Type B pancreatic cell (in vitro differentiated cells): ENCODE measurements at regions not wholly inside any gene's neighbourhood (a gene's known extent, or its start where the extent isn't known, plus 50 kb on each side); places are given as distances from the start of the nearest gene placed in this dataset.

ENCODE experiments used
- DNase-seq: peaks from one replicate; pipeline ENCODE4 v3.0.0; 2021; ENCODE audit warnings: mixed read lengths; ENCODE audit not compliant: unreplicated experiment; ENCODE audit errors: extremely low spot score
- H3K27ac Mint-ChIP-seq: 2 replicates; pipeline ENCODE4 v1.8.0; 2021; ENCODE audit warnings: mild to moderate bottlenecking, mixed read lengths
- H3K27me3 Mint-ChIP-seq: 2 replicates; pipeline ENCODE4 v1.8.0; 2021; ENCODE audit warnings: mixed read lengths
- H3K36me3 Mint-ChIP-seq: 2 replicates; pipeline ENCODE4 v1.8.0; 2021; ENCODE audit warnings: mixed read lengths
- H3K4me1 Mint-ChIP-seq: one replicate; pipeline ENCODE4 v1.8.0; 2021; ENCODE audit warnings: mixed read lengths; ENCODE audit not compliant: unreplicated experiment
- H3K4me3 Mint-ChIP-seq: 2 replicates; pipeline ENCODE4 v1.8.0; 2021; ENCODE audit warnings: mild to moderate bottlenecking, mixed read lengths
- H3K9me3 Mint-ChIP-seq: 2 replicates; pipeline ENCODE4 v1.8.0; 2021; ENCODE audit warnings: mixed read lengths
- CTCF ChIP-seq: fragments of 200-600 bp; sonication (generic); conservative IDR thresholded peaks from 2 replicates; pipeline ENCODE4 v1.5.0; 2021; ENCODE audit warnings: antibody characterized with exemption, mild to moderate bottlenecking

DNA sequence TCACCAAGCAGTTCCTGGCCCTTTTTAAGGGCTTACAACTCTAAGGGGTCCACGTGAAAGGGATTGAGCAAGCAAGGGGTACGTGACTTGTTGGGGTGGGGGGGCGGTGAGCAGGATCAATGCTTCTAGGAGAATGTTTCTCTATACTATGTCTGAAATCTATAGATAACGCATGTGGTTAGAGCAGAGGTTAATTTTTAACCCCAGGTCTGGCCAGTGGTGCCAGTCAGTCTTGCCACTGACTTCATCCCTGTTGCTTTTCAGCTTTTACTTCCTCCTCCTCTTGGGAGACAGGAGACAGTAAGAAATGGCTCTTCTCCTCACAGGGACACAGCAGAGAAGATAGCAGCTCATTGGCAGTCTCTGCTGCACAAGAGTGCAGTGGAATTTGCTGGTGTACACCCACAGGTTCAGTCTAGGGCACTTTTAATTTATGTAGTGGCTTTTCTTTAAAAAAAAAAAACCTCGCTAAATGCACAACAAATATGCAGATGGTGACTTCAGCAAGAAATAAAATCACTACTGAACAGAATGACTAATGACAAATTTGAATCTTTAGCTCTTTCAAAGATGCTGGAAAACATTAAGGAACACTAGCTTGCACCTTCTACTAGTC lies 190.5 kb downstream of the CCNG2 start:
- no peak for DNase-seq
- Mint-ChIP-seq H3K4me3 (no peak overlapping the region), H3K36me3 (no peaks in the 10 kb centered on the region), H3K4me1 (no peaks in the 10 kb centered on the region), H3K9me3 (peaks cover 8% of the 10 kb centered on the region), H3K27me3 (peaks cover 3% of the 10 kb centered on the region), H3K27ac (peak overlapping the region; percentile 67)
- TF ChIP-seq CTCF: no peak

GRCh38 chr4:77348815-77349214 lies 191.8 kb downstream of the CCNG2 start:
- H3K36me3 Mint-ChIP-seq: no peaks in the 10 kb centered on the region
- no peak for DNase-seq
- H3K4me3 Mint-ChIP-seq: no peak overlapping the region
- TF ChIP-seq CTCF: no peak
- H3K27me3 Mint-ChIP-seq: peaks cover 3% of the 10 kb centered on the region
- H3K9me3 Mint-ChIP-seq: peaks cover 3% of the 10 kb centered on the region
- no peak overlapping the region for H3K27ac Mint-ChIP-seq
- no peaks in the 10 kb centered on the region for H3K4me1 Mint-ChIP-seq

- Mint-ChIP-seq H3K27ac (no peak overlapping the region), H3K4me3 (no peak overlapping the region), H3K4me1 (no peaks in the 10 kb centered on the region), H3K27me3 (peaks cover 3% of the 10 kb centered on the region), H3K36me3 (no peaks in the 10 kb centered on the region), H3K9me3 (peaks cover 3% of the 10 kb centered on the region)
- DNase-seq: no peak
- no peak for TF ChIP-seq CTCF
Measured at GRCh38 chr4:77349364-77349763, 192.4 kb downstream of the CCNG2 start.

DNA sequence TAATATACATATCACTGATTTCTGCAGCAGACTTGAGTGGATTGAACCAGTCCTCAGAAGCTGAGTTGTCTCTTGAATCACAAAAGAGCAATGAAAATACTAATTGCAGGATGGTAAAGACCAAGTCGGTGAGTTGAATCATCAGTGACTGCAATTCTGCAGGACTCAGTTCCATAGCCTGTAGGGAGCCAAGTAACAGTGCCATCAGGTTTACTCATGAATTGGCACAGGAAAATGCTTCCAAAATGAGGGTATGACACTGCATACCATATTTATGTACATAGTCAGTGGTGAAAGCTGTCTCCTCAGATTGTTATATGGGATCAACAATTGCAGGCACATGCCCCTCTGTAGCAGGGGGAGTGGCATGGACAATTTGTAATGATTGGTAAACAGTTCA lies 192.8 kb downstream of the CCNG2 start:
- no peak overlapping the region for H3K4me3 Mint-ChIP-seq
- no peak for DNase-seq
- H3K36me3 Mint-ChIP-seq: no peaks in the 10 kb centered on the region
- peaks cover 3% of the 10 kb centered on the region for H3K9me3 Mint-ChIP-seq
- no peak overlapping the region for H3K27ac Mint-ChIP-seq
- TF ChIP-seq CTCF: no peak
- H3K27me3 Mint-ChIP-seq: peaks cover 3% of the 10 kb centered on the region
- no peaks in the 10 kb centered on the region for H3K4me1 Mint-ChIP-seq

- Mint-ChIP-seq H3K9me3 (no peaks in the 10 kb centered on the region), H3K27me3 (peaks cover 3% of the 10 kb centered on the region), H3K27ac (no peak overlapping the region), H3K36me3 (no peaks in the 10 kb centered on the region), H3K4me3 (no peak overlapping the region), H3K4me1 (no peaks in the 10 kb centered on the region)
- no peak for DNase-seq
- no peak for TF ChIP-seq CTCF
Measured at GRCh38 chr4:77352192-77352591, 195.2 kb downstream of the CCNG2 start.
